ENCODE measurements at regions not wholly inside any gene's neighbourhood (a gene's known extent, or its start where the extent isn't known, plus 50 kb on each side); places are given as distances from the start of the nearest gene placed in this dataset.

- no peak for DNase-seq
Observed at GRCh38 chr21:43271452-43272020, 102.7 kb downstream of the CRYAA start.

- no peak for DNase-seq
Observed at GRCh38 chr21:43270800-43271301, 102.0 kb downstream of the CRYAA start.

- no peak for DNase-seq
Observed at GRCh38 chr21:43269957-43270705, 101.3 kb downstream of the CRYAA start.

GRCh38 chr21:43269440-43269839 is 100.6 kb downstream of the CRYAA start:
- DNase-seq, result no peak

GRCh38 chr21:43268804-43269186 is 100.0 kb downstream of the CRYAA start:
- no peak for DNase-seq

- no peak for DNase-seq
Observed at GRCh38 chr21:43268086-43268803, 99.4 kb downstream of the CRYAA start.

- no peak for DNase-seq
Observed at GRCh38 chr21:43267391-43268085, 98.7 kb downstream of the CRYAA start.

- DNase-seq, result no peak
Observed at GRCh38 chr21:43266534-43266933, 97.7 kb downstream of the CRYAA start.

- DNase-seq, result no peak
Observed at GRCh38 chr21:43262427-43262826, 93.6 kb downstream of the CRYAA start.
